ENCODE measurements at regions not wholly inside any gene's neighbourhood (a gene's known extent, or its start where the extent isn't known, plus 50 kb on each side); places are given as distances from the start of the nearest gene placed in this dataset.
"Not testable (repeated sequence)": the region's sequence is repeated elsewhere in the genome, so short reads cannot be mapped to it uniquely, and the experiment has no call there.

GRCh38 chr4:187893418-187893817 is 102.2 kb upstream of the ZFP42 start:
- no peak overlapping the region for H3K4me3 Mint-ChIP-seq
- peaks cover 10% of the 10 kb centered on the region for H3K9me3 Mint-ChIP-seq
- H3K4me1 Mint-ChIP-seq (ENCODE audit: low read depth) = no peaks in the 10 kb centered on the region
- H3K27me3 Mint-ChIP-seq = no peaks in the 10 kb centered on the region
- no peaks in the 10 kb centered on the region for H3K36me3 Mint-ChIP-seq (ENCODE audit: low read depth)
- H3K27ac Mint-ChIP-seq = no peak overlapping the region

- no peaks in the 10 kb centered on the region for H3K4me1 Mint-ChIP-seq (ENCODE audit: low read depth)
- peaks cover 12% of the 10 kb centered on the region for H3K9me3 Mint-ChIP-seq
- H3K4me3 Mint-ChIP-seq = no peak overlapping the region
- H3K36me3 Mint-ChIP-seq (ENCODE audit: low read depth) = no peaks in the 10 kb centered on the region
- H3K27me3 Mint-ChIP-seq = no peaks in the 10 kb centered on the region
- no peak overlapping the region for H3K27ac Mint-ChIP-seq
Measured at GRCh38 chr4:187903106-187903505, 92.5 kb upstream of the ZFP42 start.

- no peaks in the 10 kb centered on the region for H3K4me1 Mint-ChIP-seq (ENCODE audit: low read depth)
- no peak overlapping the region for H3K27ac Mint-ChIP-seq
- no peaks in the 10 kb centered on the region for H3K36me3 Mint-ChIP-seq (ENCODE audit: low read depth)
- H3K27me3 Mint-ChIP-seq = no peaks in the 10 kb centered on the region
- H3K4me3 Mint-ChIP-seq = no peak overlapping the region
- H3K9me3 Mint-ChIP-seq = peaks cover 12% of the 10 kb centered on the region
Measured at GRCh38 chr4:187903700-187904099, 91.9 kb upstream of the ZFP42 start.

GRCh38 chr4:187908079-187908561 is 87.5 kb upstream of the ZFP42 start:
- H3K9me3 Mint-ChIP-seq = peaks cover 3% of the 10 kb centered on the region
- no peaks in the 10 kb centered on the region for H3K36me3 Mint-ChIP-seq (ENCODE audit: low read depth)
- no peak overlapping the region for H3K4me3 Mint-ChIP-seq
- no peaks in the 10 kb centered on the region for H3K4me1 Mint-ChIP-seq (ENCODE audit: low read depth)
- no peak overlapping the region for H3K27ac Mint-ChIP-seq
- no peaks in the 10 kb centered on the region for H3K27me3 Mint-ChIP-seq

- Mint-ChIP-seq H3K27ac (no peak overlapping the region), H3K36me3 (ENCODE audit: low read depth) (no peaks in the 10 kb centered on the region), H3K4me1 (ENCODE audit: low read depth) (no peaks in the 10 kb centered on the region), H3K9me3 (peaks cover 5% of the 10 kb centered on the region), H3K27me3 (no peaks in the 10 kb centered on the region), H3K4me3 (no peak overlapping the region)
Measured at GRCh38 chr4:187908731-187909130, 86.8 kb upstream of the ZFP42 start.

- Mint-ChIP-seq H3K4me1 (ENCODE audit: low read depth) (no peaks in the 10 kb centered on the region), H3K27ac (no peak overlapping the region), H3K36me3 (ENCODE audit: low read depth) (no peaks in the 10 kb centered on the region)
Measured at GRCh38 chr4:187910741-187911140, 84.8 kb upstream of the ZFP42 start.

GRCh38 chr4:187915406-187915805 is 80.2 kb upstream of the ZFP42 start:
- H3K4me1 Mint-ChIP-seq (ENCODE audit: low read depth); H3K4me3 Mint-ChIP-seq; H3K36me3 Mint-ChIP-seq (ENCODE audit: low read depth); H3K27me3 Mint-ChIP-seq; H3K27ac Mint-ChIP-seq: not testable (repeated sequence)
- peaks cover 16% of the 10 kb centered on the region for H3K9me3 Mint-ChIP-seq

More at GRCh38 chr4:187910741-187911140, 84.8 kb upstream of the ZFP42 start:
- Mint-ChIP-seq H3K27me3 (no peaks in the 10 kb centered on the region), H3K9me3 (peaks cover 6% of the 10 kb centered on the region), H3K4me3 (no peak overlapping the region)

GRCh38 chr4:187919966-187920365 is 75.6 kb upstream of the ZFP42 start:
- Mint-ChIP-seq H3K9me3 (peaks cover 11% of the 10 kb centered on the region), H3K4me3 (no peak overlapping the region), H3K4me1 (ENCODE audit: low read depth) (no peaks in the 10 kb centered on the region), H3K36me3 (ENCODE audit: low read depth) (no peaks in the 10 kb centered on the region), H3K27me3 (no peaks in the 10 kb centered on the region), H3K27ac (no peak overlapping the region)

- peaks cover 25% of the 10 kb centered on the region for H3K9me3 Mint-ChIP-seq
- no peak overlapping the region for H3K4me3 Mint-ChIP-seq
Measured at GRCh38 chr4:187921946-187922623, 73.5 kb upstream of the ZFP42 start.

GRCh38 chr4:187929024-187929423 is 66.5 kb upstream of the ZFP42 start:
- H3K27ac Mint-ChIP-seq = no peak overlapping the region
- H3K36me3 Mint-ChIP-seq (ENCODE audit: low read depth) = no peaks in the 10 kb centered on the region
- no peak overlapping the region for H3K4me3 Mint-ChIP-seq
- peaks cover 17% of the 10 kb centered on the region for H3K9me3 Mint-ChIP-seq
- H3K27me3 Mint-ChIP-seq = no peaks in the 10 kb centered on the region
- no peaks in the 10 kb centered on the region for H3K4me1 Mint-ChIP-seq (ENCODE audit: low read depth)

More at GRCh38 chr4:187921946-187922623, 73.5 kb upstream of the ZFP42 start:
- Mint-ChIP-seq H3K4me1 (ENCODE audit: low read depth) (no peaks in the 10 kb centered on the region), H3K27ac (no peak overlapping the region), H3K27me3 (no peaks in the 10 kb centered on the region), H3K36me3 (ENCODE audit: low read depth) (no peaks in the 10 kb centered on the region)

- Mint-ChIP-seq H3K36me3 (ENCODE audit: low read depth) (no peaks in the 10 kb centered on the region), H3K4me3 (no peak overlapping the region), H3K27ac (no peak overlapping the region), H3K9me3 (peaks cover 8% of the 10 kb centered on the region), H3K27me3 (no peaks in the 10 kb centered on the region), H3K4me1 (ENCODE audit: low read depth) (no peaks in the 10 kb centered on the region)
Measured at GRCh38 chr4:187934766-187935165, 60.8 kb upstream of the ZFP42 start.

GRCh38 chr4:187937557-187937956 is 58.0 kb upstream of the ZFP42 start:
- no peaks in the 10 kb centered on the region for H3K4me1 Mint-ChIP-seq (ENCODE audit: low read depth)
- no peak overlapping the region for H3K4me3 Mint-ChIP-seq
- H3K9me3 Mint-ChIP-seq = peaks cover 12% of the 10 kb centered on the region
- no peaks in the 10 kb centered on the region for H3K27me3 Mint-ChIP-seq
- H3K27ac Mint-ChIP-seq = no peak overlapping the region
- H3K36me3 Mint-ChIP-seq (ENCODE audit: low read depth) = no peaks in the 10 kb centered on the region

- Mint-ChIP-seq H3K9me3 (peaks cover 9% of the 10 kb centered on the region), H3K36me3 (ENCODE audit: low read depth) (no peaks in the 10 kb centered on the region), H3K4me1 (ENCODE audit: low read depth) (no peaks in the 10 kb centered on the region), H3K4me3 (no peak overlapping the region), H3K27ac (no peak overlapping the region), H3K27me3 (no peaks in the 10 kb centered on the region)
Measured at GRCh38 chr4:187940299-187940698, 55.3 kb upstream of the ZFP42 start.

- Mint-ChIP-seq H3K4me3 (no peak overlapping the region), H3K9me3 (peaks cover 11% of the 10 kb centered on the region), H3K27me3 (no peaks in the 10 kb centered on the region), H3K36me3 (ENCODE audit: low read depth) (no peaks in the 10 kb centered on the region), H3K4me1 (ENCODE audit: low read depth) (no peaks in the 10 kb centered on the region), H3K27ac (no peak overlapping the region)
Measured at GRCh38 chr4:187942968-187943367, 52.6 kb upstream of the ZFP42 start.

- Mint-ChIP-seq H3K4me3 (no peak overlapping the region), H3K4me1 (ENCODE audit: low read depth) (no peaks in the 10 kb centered on the region), H3K27me3 (no peaks in the 10 kb centered on the region), H3K36me3 (ENCODE audit: low read depth) (no peaks in the 10 kb centered on the region), H3K9me3 (peaks cover 9% of the 10 kb centered on the region), H3K27ac (no peak overlapping the region)
Measured at GRCh38 chr4:187944179-187944578, 51.4 kb upstream of the ZFP42 start.

Data from stimulated activated naive CD8-positive, alpha-beta T cell treated with anti-CD3 and anti-CD28 coated beads, Interleukin-15, Interleukin-2, amounts not matched to agents 100 ng/mL and 50 ng/mL, for 24 hours (primary cell).